ENCODE measurements at regions not wholly inside any gene's neighbourhood (a gene's known extent, or its start where the extent isn't known, plus 50 kb on each side); places are given as distances from the start of the nearest gene placed in this dataset.

- TF ChIP-seq POLR2AphosphoS5 (IDR thresholded peaks at IDR 0.05; ENCODE audit: borderline replicate concordance, low read depth, low read length) (no peak), EZH2 (IDR thresholded peaks at IDR 0.05) (no peak)
These were observed 439.8 kb upstream of the DYNLRB2 start for GRCh38 chr16:80100846-80101451.
